K562 (cell line): ENCODE measurements at regions not wholly inside any gene's neighbourhood (a gene's known extent, or its start where the extent isn't known, plus 50 kb on each side); places are given as distances from the start of the nearest gene placed in this dataset.

Experiments used
- ATAC-seq: fragments of 200-7000 bp; cut with Tn5 transposase; 3 replicates; pipeline ENCODE4 v1.9.1; 2020; ENCODE audit warnings: moderate library complexity
- BruUV-seq: library from RNA; stranded (reverse); fragments of 400-500 nt; replicated peaks from 2 replicates; lab custom pipeline; 2021; lab: Mats Ljungman, UMichigan
- CTCF ChIA-PET: fragments of 300-600 bp; formaldehyde crosslinking; extraction: SDS; loops from one replicate; lab custom pipeline; 2021; ENCODE audit warnings: low intra/inter-chr PET ratio; lab: Yijun Ruan, JAX
- POLR2A ChIA-PET: fragments of 300-600, 350-650 bp; sonication (Branson Sonifier 250); formaldehyde crosslinking; extraction: SDS; loops from one replicate; lab custom pipeline; 2021; ENCODE audit warnings: antibody characterized with exemption, inconsistent platforms; lab: Yijun Ruan, JAX
- DNase-seq, 4 experiments: peaks; one replicate each; pipeline versions ENCODE4 v3.0.0 to v3.0.0-alpha.2; 2011 to 2018; ENCODE audit warnings: low spot score in 3 of 4, mixed read lengths in 3 of 4; ENCODE audit errors: extremely low read depth in 1 of 4
- FAIRE-seq: peaks from 2 replicates; lab custom pipeline; 2011; peaks lifted over from hg19 to GRCh38; lab: Jason Lieb, UNC
- H2AFZ ChIP-seq: 2 replicates; pipeline ENCODE4 v1.6.0; 2011; ENCODE audit warnings: low read depth, low read length, control low read depth, inconsistent platforms
- H3K27ac ChIP-seq: fragments of 200-600 bp; 3 replicates; pipeline ENCODE4 v1.8.0; 2011; ENCODE audit warnings: low read depth, mild to moderate bottlenecking, control low read depth, inconsistent platforms, low read length, moderate library complexity, mixed read lengths; ENCODE audit errors: extremely low read depth
- H3K27me3 ChIP-seq, 2 experiments: fragments of 300-600 bp in 1 of 2; 2 replicates in 1 of 2; 3 replicates in 1 of 2; pipeline versions ENCODE4 v1.6.0 to v1.8.0; 2011; ENCODE audit warnings: inconsistent platforms in 2 of 2, low read length in 2 of 2, mild to moderate bottlenecking in 1 of 2, mixed read lengths in 1 of 2, moderate library complexity in 1 of 2; ENCODE audit not compliant: control insufficient read depth in 2 of 2, insufficient read depth in 2 of 2
- H3K36me3 ChIP-seq: fragments of 300-600 bp; 3 replicates; pipeline ENCODE4 v1.8.0; 2011; ENCODE audit warnings: mild to moderate bottlenecking, low read length, inconsistent platforms; ENCODE audit not compliant: control insufficient read depth, insufficient read depth
- H3K4me1 ChIP-seq, 2 experiments: fragments of 200-600 bp in 1 of 2; replicated peaks in 1 of 2; 2 replicates in 1 of 2; 3 replicates in 1 of 2; pipeline versions ENCODE4 v1.5.1 to v1.8.0; 2011; ENCODE audit warnings: inconsistent platforms in 2 of 2, low read length in 2 of 2, mild to moderate bottlenecking in 1 of 2, mixed read lengths in 1 of 2, moderate library complexity in 1 of 2; ENCODE audit not compliant: control insufficient read depth in 2 of 2, insufficient read depth in 2 of 2
- H3K4me2 ChIP-seq: 2 replicates; pipeline ENCODE4 v1.6.1; 2011; ENCODE audit warnings: low read length, control low read depth, inconsistent platforms, mixed read lengths; ENCODE audit not compliant: insufficient read depth
- H3K4me3 ChIP-seq: fragments of 200-600 bp; sonication (generic), shearing (Covaris generic); 2 replicates; pipeline ENCODE4 v1.5.1; 2016; ENCODE audit warnings: control low read depth, inconsistent platforms
- H3K79me2 ChIP-seq: fragments of 200-600 bp; 3 replicates; pipeline ENCODE4 v1.8.0; 2011; ENCODE audit warnings: low read length, inconsistent platforms; ENCODE audit not compliant: control insufficient read depth, insufficient read depth
- H3K9ac ChIP-seq, 2 experiments: 2 replicates each; pipeline versions ENCODE4 v1.6.0 to v1.6.1; 2011; ENCODE audit warnings: low read depth in 2 of 2, low read length in 2 of 2, control low read depth in 1 of 2, inconsistent platforms in 1 of 2, mild to moderate bottlenecking in 1 of 2, mixed read lengths in 1 of 2; ENCODE audit not compliant: insufficient read depth in 1 of 2
- H3K9me1 ChIP-seq: one replicate; pipeline ENCODE4 v1.6.0; 2011; ENCODE audit warnings: inconsistent platforms, mild to moderate bottlenecking, low read length, moderate library complexity; ENCODE audit not compliant: control insufficient read depth, insufficient read depth
- H3K9me3 ChIP-seq: replicated peaks from 2 replicates; pipeline ENCODE4 v1.5.1; 2011; ENCODE audit warnings: low read depth, low read length, inconsistent platforms; ENCODE audit not compliant: control insufficient read depth, insufficient read depth
- H4K20me1 ChIP-seq: replicated peaks from 2 replicates; pipeline ENCODE4 v1.6.1; 2011; ENCODE audit warnings: low read length, inconsistent platforms, mixed read lengths; ENCODE audit not compliant: control insufficient read depth, insufficient read depth
- FOXA1 ChIP-seq: fragments of 450-650 bp; IDR thresholded peaks from 2 replicates; pipeline ENCODE4 v1.6.1; 2016; ENCODE audit warnings: mild to moderate bottlenecking, borderline replicate concordance
- GABPB1 ChIP-seq: sonication (generic); formaldehyde crosslinking; IDR thresholded peaks from 2 replicates; pipeline ENCODE4 v1.8.0; 2022; ENCODE audit warnings: mild to moderate bottlenecking, missing genetic modification reagents
- KLF6 ChIP-seq: fragments of 250-450 bp; sonication (Bioruptor Pico); IDR thresholded peaks from 2 replicates; pipeline ENCODE4 v1.4.0; 2020; ENCODE audit warnings: mild to moderate bottlenecking, moderate library complexity, borderline replicate concordance
- NR2F6 ChIP-seq: fragments of 450-650 bp; formaldehyde crosslinking; IDR thresholded peaks from 2 replicates; pipeline ENCODE4 v1.4.0; 2020; ENCODE audit warnings: mild to moderate bottlenecking
- TEAD2 ChIP-seq: fragments of 450-650 bp; IDR thresholded peaks from 2 replicates; pipeline ENCODE4 v1.6.1; 2016; ENCODE audit warnings: missing genetic modification characterization, control low read depth, missing compliant biosample characterization
- THRAP3 ChIP-seq: fragments of 450-650 bp; IDR thresholded peaks from 2 replicates; pipeline ENCODE4 v1.6.1; 2016; ENCODE audit warnings: mild to moderate bottlenecking, inconsistent platforms, borderline replicate concordance
- ZBTB12 ChIP-seq: fragments of 250-450 bp; sonication (Bioruptor Pico); IDR thresholded peaks from 2 replicates; pipeline ENCODE4 v1.4.0; 2020
- ZBTB26 ChIP-seq: fragments of 450-650 bp; formaldehyde crosslinking; IDR thresholded peaks from 2 replicates; pipeline ENCODE4 v1.4.0; 2022; ENCODE audit warnings: missing genetic modification characterization
- ZNF232 ChIP-seq: sonication (generic); formaldehyde crosslinking; IDR thresholded peaks from 2 replicates; pipeline ENCODE4 v1.8.0; 2022; ENCODE audit warnings: mild to moderate bottlenecking, missing genetic modification reagents
- ZSCAN32 ChIP-seq: fragments of 450-650 bp; formaldehyde crosslinking; IDR thresholded peaks from 2 replicates; pipeline ENCODE4 v1.4.0; 2020; ENCODE audit warnings: mild to moderate bottlenecking, moderate library complexity
- WGBS: fragments of 100-300 bp; shearing (Covaris generic); methylation state at CpG from one replicate; pipeline ENCODE4 v1.1.6; 2016; ENCODE audit warnings: low coverage, mixed read lengths; ENCODE audit not compliant: insufficient coverage; ENCODE audit errors: missing lambda C conversion rate; 5-methylcytosine and 5-hydroxymethylcytosine counted together
- in situ Hi-C: fragments of 300-500 bp; cut with MboI; formaldehyde crosslinking; loops from 4 replicates; pipeline ENCODE4 v1.15.0; 2018; ENCODE audit warnings: inconsistent platforms, mixed read lengths
- intact Hi-C: fragments of 100-400 bp; cut with micrococcal nuclease; formaldehyde crosslinking; loops from 2 replicates; pipeline ENCODE4 v1.14.2; 2022
- TF ChIP-seq, protein P1 (sequence below): fragments of 200-600 bp; sonication (generic); IDR thresholded peaks from one replicate; pipeline ENCODE4 v1.6.1; 2012; ENCODE audit warnings: mild to moderate bottlenecking, low read depth, low read length, inconsistent platforms

GRCh38 chr4:148782284-148782683 is 340.1 kb upstream of the NR3C2 start:
- BruUV-seq, result no TSS peak
- Histone ChIP-seq H3K4me3 (no peak overlapping the region), H3K36me3 (no peaks in the 10 kb centered on the region), H3K9me1 (no peaks in the 10 kb centered on the region), H2AFZ (no peak overlapping the region), H3K27me3 (no peaks in the 10 kb centered on the region), H3K9me3 (no peaks in the 10 kb centered on the region), H4K20me1 (no peaks in the 10 kb centered on the region), H3K79me2 (no peaks in the 10 kb centered on the region), H3K9ac (no peak overlapping the region), H3K27ac (no peak overlapping the region), H3K4me1 (no peaks in the 10 kb centered on the region), H3K4me2 (no peak overlapping the region)
- no peak for ATAC-seq
- intact Hi-C loops, result no loop called here
- no peak for DNase-seq
- POLR2A ChIA-PET, result no interaction called here
- CTCF ChIA-PET, result no interaction called here
- no peak for FAIRE-seq
- in situ Hi-C loops, result no loop called here
- 0% methylated on average over 1 of the region's 4 CpGs for WGBS
- no peak for TF ChIP-seq THRAP3
- no peak for TF ChIP-seq NR2F6 (CRISPR knock-in tag)
- no peak for TF ChIP-seq GABPB1 (CRISPR knock-in tag)
- TF ChIP-seq ZNF232 (CRISPR knock-in tag), result no peak
- TF ChIP-seq, protein P1, sequence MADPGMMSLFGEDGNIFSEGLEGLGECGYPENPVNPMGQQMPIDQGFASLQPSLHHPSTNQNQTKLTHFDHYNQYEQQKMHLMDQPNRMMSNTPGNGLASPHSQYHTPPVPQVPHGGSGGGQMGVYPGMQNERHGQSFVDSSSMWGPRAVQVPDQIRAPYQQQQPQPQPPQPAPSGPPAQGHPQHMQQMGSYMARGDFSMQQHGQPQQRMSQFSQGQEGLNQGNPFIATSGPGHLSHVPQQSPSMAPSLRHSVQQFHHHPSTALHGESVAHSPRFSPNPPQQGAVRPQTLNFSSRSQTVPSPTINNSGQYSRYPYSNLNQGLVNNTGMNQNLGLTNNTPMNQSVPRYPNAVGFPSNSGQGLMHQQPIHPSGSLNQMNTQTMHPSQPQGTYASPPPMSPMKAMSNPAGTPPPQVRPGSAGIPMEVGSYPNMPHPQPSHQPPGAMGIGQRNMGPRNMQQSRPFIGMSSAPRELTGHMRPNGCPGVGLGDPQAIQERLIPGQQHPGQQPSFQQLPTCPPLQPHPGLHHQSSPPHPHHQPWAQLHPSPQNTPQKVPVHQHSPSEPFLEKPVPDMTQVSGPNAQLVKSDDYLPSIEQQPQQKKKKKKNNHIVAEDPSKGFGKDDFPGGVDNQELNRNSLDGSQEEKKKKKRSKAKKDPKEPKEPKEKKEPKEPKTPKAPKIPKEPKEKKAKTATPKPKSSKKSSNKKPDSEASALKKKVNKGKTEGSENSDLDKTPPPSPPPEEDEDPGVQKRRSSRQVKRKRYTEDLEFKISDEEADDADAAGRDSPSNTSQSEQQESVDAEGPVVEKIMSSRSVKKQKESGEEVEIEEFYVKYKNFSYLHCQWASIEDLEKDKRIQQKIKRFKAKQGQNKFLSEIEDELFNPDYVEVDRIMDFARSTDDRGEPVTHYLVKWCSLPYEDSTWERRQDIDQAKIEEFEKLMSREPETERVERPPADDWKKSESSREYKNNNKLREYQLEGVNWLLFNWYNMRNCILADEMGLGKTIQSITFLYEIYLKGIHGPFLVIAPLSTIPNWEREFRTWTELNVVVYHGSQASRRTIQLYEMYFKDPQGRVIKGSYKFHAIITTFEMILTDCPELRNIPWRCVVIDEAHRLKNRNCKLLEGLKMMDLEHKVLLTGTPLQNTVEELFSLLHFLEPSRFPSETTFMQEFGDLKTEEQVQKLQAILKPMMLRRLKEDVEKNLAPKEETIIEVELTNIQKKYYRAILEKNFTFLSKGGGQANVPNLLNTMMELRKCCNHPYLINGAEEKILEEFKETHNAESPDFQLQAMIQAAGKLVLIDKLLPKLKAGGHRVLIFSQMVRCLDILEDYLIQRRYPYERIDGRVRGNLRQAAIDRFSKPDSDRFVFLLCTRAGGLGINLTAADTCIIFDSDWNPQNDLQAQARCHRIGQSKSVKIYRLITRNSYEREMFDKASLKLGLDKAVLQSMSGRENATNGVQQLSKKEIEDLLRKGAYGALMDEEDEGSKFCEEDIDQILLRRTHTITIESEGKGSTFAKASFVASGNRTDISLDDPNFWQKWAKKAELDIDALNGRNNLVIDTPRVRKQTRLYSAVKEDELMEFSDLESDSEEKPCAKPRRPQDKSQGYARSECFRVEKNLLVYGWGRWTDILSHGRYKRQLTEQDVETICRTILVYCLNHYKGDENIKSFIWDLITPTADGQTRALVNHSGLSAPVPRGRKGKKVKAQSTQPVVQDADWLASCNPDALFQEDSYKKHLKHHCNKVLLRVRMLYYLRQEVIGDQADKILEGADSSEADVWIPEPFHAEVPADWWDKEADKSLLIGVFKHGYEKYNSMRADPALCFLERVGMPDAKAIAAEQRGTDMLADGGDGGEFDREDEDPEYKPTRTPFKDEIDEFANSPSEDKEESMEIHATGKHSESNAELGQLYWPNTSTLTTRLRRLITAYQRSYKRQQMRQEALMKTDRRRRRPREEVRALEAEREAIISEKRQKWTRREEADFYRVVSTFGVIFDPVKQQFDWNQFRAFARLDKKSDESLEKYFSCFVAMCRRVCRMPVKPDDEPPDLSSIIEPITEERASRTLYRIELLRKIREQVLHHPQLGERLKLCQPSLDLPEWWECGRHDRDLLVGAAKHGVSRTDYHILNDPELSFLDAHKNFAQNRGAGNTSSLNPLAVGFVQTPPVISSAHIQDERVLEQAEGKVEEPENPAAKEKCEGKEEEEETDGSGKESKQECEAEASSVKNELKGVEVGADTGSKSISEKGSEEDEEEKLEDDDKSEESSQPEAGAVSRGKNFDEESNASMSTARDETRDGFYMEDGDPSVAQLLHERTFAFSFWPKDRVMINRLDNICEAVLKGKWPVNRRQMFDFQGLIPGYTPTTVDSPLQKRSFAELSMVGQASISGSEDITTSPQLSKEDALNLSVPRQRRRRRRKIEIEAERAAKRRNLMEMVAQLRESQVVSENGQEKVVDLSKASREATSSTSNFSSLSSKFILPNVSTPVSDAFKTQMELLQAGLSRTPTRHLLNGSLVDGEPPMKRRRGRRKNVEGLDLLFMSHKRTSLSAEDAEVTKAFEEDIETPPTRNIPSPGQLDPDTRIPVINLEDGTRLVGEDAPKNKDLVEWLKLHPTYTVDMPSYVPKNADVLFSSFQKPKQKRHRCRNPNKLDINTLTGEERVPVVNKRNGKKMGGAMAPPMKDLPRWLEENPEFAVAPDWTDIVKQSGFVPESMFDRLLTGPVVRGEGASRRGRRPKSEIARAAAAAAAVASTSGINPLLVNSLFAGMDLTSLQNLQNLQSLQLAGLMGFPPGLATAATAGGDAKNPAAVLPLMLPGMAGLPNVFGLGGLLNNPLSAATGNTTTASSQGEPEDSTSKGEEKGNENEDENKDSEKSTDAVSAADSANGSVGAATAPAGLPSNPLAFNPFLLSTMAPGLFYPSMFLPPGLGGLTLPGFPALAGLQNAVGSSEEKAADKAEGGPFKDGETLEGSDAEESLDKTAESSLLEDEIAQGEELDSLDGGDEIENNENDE, result no peak
- no peak for TF ChIP-seq FOXA1
- TF ChIP-seq ZSCAN32 (CRISPR knock-in tag), result no peak
- TF ChIP-seq ZBTB12 (CRISPR knock-in tag), result no peak
- TF ChIP-seq ZBTB26, result no peak
- no peak for TF ChIP-seq TEAD2 (tag)
- no peak for TF ChIP-seq KLF6
